ENCODE measurements at regions not wholly inside any gene's neighbourhood (a gene's known extent, or its start where the extent isn't known, plus 50 kb on each side); places are given as distances from the start of the nearest gene placed in this dataset.

- Histone ChIP-seq H3K4me1 (ENCODE audit: insufficient read depth, poor library complexity, severe bottlenecking) (peaks cover 14% of the 10 kb centered on the region), H3K4me3 (ENCODE audit: severe bottlenecking) (no peak overlapping the region)
- TF ChIP-seq CTCF (IDR thresholded peaks at IDR 0.05; ENCODE audit: poor library complexity, severe bottlenecking) = no peak
Observed at GRCh38 chr13:106382534-106382933, 152.9 kb downstream of the EFNB2 start.

GRCh38 chr13:106381091-106381490, 154.4 kb downstream of the EFNB2 start:
- Histone ChIP-seq H3K36me3 (ENCODE audit: low read depth) (no peaks in the 10 kb centered on the region), H3K27ac (ENCODE audit: poor library complexity, severe bottlenecking) (no peak overlapping the region), H3K4me1 (ENCODE audit: insufficient read depth, poor library complexity, severe bottlenecking) (peaks cover 27% of the 10 kb centered on the region), H3K9me3 (ENCODE audit: severe bottlenecking) (no peaks in the 10 kb centered on the region), H3K27me3 (ENCODE audit: insufficient read depth, poor library complexity, severe bottlenecking) (no peaks in the 10 kb centered on the region), H3K4me3 (ENCODE audit: severe bottlenecking) (no peak overlapping the region)
- ATAC-seq (ENCODE audit: low read depth) (no peak), DNase-seq (ENCODE audit: low spot score) (no peak)
- no peak for TF ChIP-seq CTCF (IDR thresholded peaks at IDR 0.05; ENCODE audit: poor library complexity, severe bottlenecking)

More at GRCh38 chr13:106382534-106382933, 152.9 kb downstream of the EFNB2 start:
- Histone ChIP-seq H3K27me3 (ENCODE audit: insufficient read depth, poor library complexity, severe bottlenecking) (no peaks in the 10 kb centered on the region), H3K36me3 (ENCODE audit: low read depth) (no peaks in the 10 kb centered on the region), H3K9me3 (ENCODE audit: severe bottlenecking) (no peaks in the 10 kb centered on the region), H3K27ac (ENCODE audit: poor library complexity, severe bottlenecking) (no peak overlapping the region)
- DNase-seq (ENCODE audit: low spot score) (no peak), ATAC-seq (ENCODE audit: low read depth) (no peak)

GRCh38 chr13:106377931-106378662, 157.4 kb downstream of the EFNB2 start:
- no peak overlapping the region for H3K27ac ChIP-seq (ENCODE audit: poor library complexity, severe bottlenecking)
- TF ChIP-seq CTCF (IDR thresholded peaks at IDR 0.05; ENCODE audit: poor library complexity, severe bottlenecking) = no peak
- no peaks in the 10 kb centered on the region for H3K9me3 ChIP-seq (ENCODE audit: severe bottlenecking)

GRCh38 chr13:106377341-106377740, 158.1 kb downstream of the EFNB2 start:
- H3K9me3 ChIP-seq (ENCODE audit: severe bottlenecking) = no peaks in the 10 kb centered on the region
- peaks cover 37% of the 10 kb centered on the region for H3K4me1 ChIP-seq (ENCODE audit: insufficient read depth, poor library complexity, severe bottlenecking)
- no peaks in the 10 kb centered on the region for H3K36me3 ChIP-seq (ENCODE audit: low read depth)
- no peak for ATAC-seq (ENCODE audit: low read depth)
- no peak overlapping the region for H3K4me3 ChIP-seq (ENCODE audit: severe bottlenecking)
- no peaks in the 10 kb centered on the region for H3K27me3 ChIP-seq (ENCODE audit: insufficient read depth, poor library complexity, severe bottlenecking)
- DNase-seq (ENCODE audit: low spot score) = no peak
- TF ChIP-seq CTCF (IDR thresholded peaks at IDR 0.05; ENCODE audit: poor library complexity, severe bottlenecking) = no peak
- H3K27ac ChIP-seq (ENCODE audit: poor library complexity, severe bottlenecking) = peak overlapping the region; percentile 61

More at GRCh38 chr13:106377931-106378662, 157.4 kb downstream of the EFNB2 start:
- ATAC-seq (ENCODE audit: low read depth) (no peak), DNase-seq (ENCODE audit: low spot score) (no peak)
- H3K4me3 ChIP-seq (ENCODE audit: severe bottlenecking) = no peak overlapping the region
- H3K36me3 ChIP-seq (ENCODE audit: low read depth) = no peaks in the 10 kb centered on the region
- no peaks in the 10 kb centered on the region for H3K27me3 ChIP-seq (ENCODE audit: insufficient read depth, poor library complexity, severe bottlenecking)
- peaks cover 30% of the 10 kb centered on the region for H3K4me1 ChIP-seq (ENCODE audit: insufficient read depth, poor library complexity, severe bottlenecking)

Measured in RWPE2 (cell line).